Esophagus muscularis mucosa (tissue), 4 donors: ENCODE measurements at regions not wholly inside any gene's neighbourhood (a gene's known extent, or its start where the extent isn't known, plus 50 kb on each side); places are given as distances from the start of the nearest gene placed in this dataset.

ENCODE experiments used
- DNase-seq: peaks from one replicate; pipeline ENCODE4 v3.0.0-alpha.2; 2017; ENCODE audit errors: extremely low spot score
- H3K27ac ChIP-seq, 4 donors: fragments of 200-600 bp; sonication (generic); replicated peaks in 1 of 4; 1 replicate in 3 of 4; 2 replicates in 1 of 4; pipeline ENCODE4 v1.5.1; 2016 to 2019; ENCODE audit warnings: mild to moderate bottlenecking in 1 of 4
- H3K27me3 ChIP-seq, 4 donors: fragments of 200-600 bp; sonication (generic); one replicate each; pipeline versions ENCODE4 v1.5.1 to v1.6.0; 2016 to 2019
- H3K36me3 ChIP-seq, 4 donors: fragments of 200-600 bp; sonication (generic); one replicate each; pipeline ENCODE4 v1.5.1; 2016 to 2019
- H3K4me1 ChIP-seq, 4 donors: fragments of 200-600 bp; sonication (generic); one replicate each; pipeline ENCODE4 v1.5.1; 2016 to 2019
- H3K4me3 ChIP-seq, 4 donors: fragments of 200-600 bp; sonication (generic); 1 replicate in 2 of 4; 2 replicates in 2 of 4; pipeline ENCODE4 v1.5.1; 2016 to 2019; ENCODE audit warnings: mild to moderate bottlenecking in 4 of 4, moderate library complexity in 1 of 4
- H3K9me3 ChIP-seq, 4 donors: fragments of 200-600 bp; sonication (generic); 1 replicate in 3 of 4; 2 replicates in 1 of 4; pipeline ENCODE4 v1.5.1; 2016 to 2019
- CTCF ChIP-seq, 3 experiments: fragments of 200-600 bp in 2 of 3; fragments of 450-650 bp in 1 of 3; sonication (generic) in 2 of 3; IDR thresholded peaks; one replicate each; pipeline ENCODE4 v1.5.1; 2017 to 2019; ENCODE audit warnings: antibody characterized with exemption in 3 of 3, mild to moderate bottlenecking in 2 of 3, moderate library complexity in 1 of 3
- EP300 ChIP-seq: sonication (generic); formaldehyde crosslinking; IDR thresholded peaks from one replicate; pipeline ENCODE4 v1.6.1; 2017; ENCODE audit warnings: antibody characterized with exemption
- POLR2A ChIP-seq: fragments of 450-650 bp; IDR thresholded peaks from one replicate; pipeline ENCODE4 v1.6.1; 2017; ENCODE audit warnings: antibody characterized with exemption, moderate library complexity, mild to moderate bottlenecking, low read depth
- POLR2AphosphoS5 ChIP-seq, 2 donors: sonication (generic); formaldehyde crosslinking; IDR thresholded peaks; one replicate each; pipeline ENCODE4 v1.6.1; 2017; ENCODE audit warnings: antibody characterized with exemption in 2 of 2
- WGBS: methylation state at CpG from one replicate; pipeline ENCODE4 v1.1.5; 2018; 5-methylcytosine and 5-hydroxymethylcytosine counted together
- intact Hi-C: fragments of 100-400 bp; cut with DNase I; formaldehyde crosslinking; loops from one replicate; pipeline ENCODE4 v1.15.1; 2023

GRCh38 chr10:118523775-118524174, 71.7 kb downstream of the PRLHR start:
- no peaks in the 10 kb centered on the region for H3K4me1 ChIP-seq
- no peak overlapping the region for H3K4me3 ChIP-seq
- no peaks in the 10 kb centered on the region for H3K27me3 ChIP-seq
- no peak for TF ChIP-seq POLR2AphosphoS5 (IDR thresholded peaks at IDR 0.05)
- TF ChIP-seq POLR2A, result no peak
- TF ChIP-seq CTCF (IDR thresholded peaks at IDR 0.05), result no peak
- no peak for TF ChIP-seq EP300
- no peaks in the 10 kb centered on the region for H3K36me3 ChIP-seq
- H3K9me3 ChIP-seq, result peaks cover 0 to 5% (median 0%) of the 10 kb centered on the region in 4 donors
- DNase-seq, result no peak
- 74% methylated on average over 2 of the region's 2 CpGs for WGBS
- intact Hi-C loops, result no loop called here
- no peak overlapping the region for H3K27ac ChIP-seq

- 62% methylated on average over 2 of the region's 2 CpGs for WGBS
- H3K9me3 ChIP-seq, result peaks cover 0 to 11% (median 2%) of the 10 kb centered on the region in 4 donors
These were observed 72.5 kb downstream of the PRLHR start for GRCh38 chr10:118522791-118523498.

GRCh38 chr10:118521415-118522117, 73.9 kb downstream of the PRLHR start:
- H3K4me1 ChIP-seq, result no peaks in the 10 kb centered on the region
- TF ChIP-seq CTCF (IDR thresholded peaks at IDR 0.05) (no peak), POLR2AphosphoS5 (IDR thresholded peaks at IDR 0.05) (no peak), POLR2A (no peak), EP300 (no peak)
- peak; percentile 47 for DNase-seq
- H3K4me3 ChIP-seq, result no peak overlapping the region
- H3K9me3 ChIP-seq, result peaks cover 0 to 18% (median 3%) of the 10 kb centered on the region in 4 donors
- no peak overlapping the region for H3K27ac ChIP-seq
- no peaks in the 10 kb centered on the region for H3K36me3 ChIP-seq
- intact Hi-C loops, result no loop called here
- no peaks in the 10 kb centered on the region for H3K27me3 ChIP-seq
- 88% methylated on average over 5 of the region's 5 CpGs for WGBS

More at GRCh38 chr10:118522791-118523498, 72.5 kb downstream of the PRLHR start:
- no peak for TF ChIP-seq POLR2A
- no peak for TF ChIP-seq EP300
- no peak for TF ChIP-seq CTCF (IDR thresholded peaks at IDR 0.05)
- TF ChIP-seq POLR2AphosphoS5 (IDR thresholded peaks at IDR 0.05), result no peak
- intact Hi-C loops, result no loop called here
- H3K36me3 ChIP-seq, result no peaks in the 10 kb centered on the region
- no peaks in the 10 kb centered on the region for H3K27me3 ChIP-seq
- no peak overlapping the region for H3K27ac ChIP-seq
- no peak for DNase-seq
- H3K4me1 ChIP-seq, result no peaks in the 10 kb centered on the region
- H3K4me3 ChIP-seq, result no peak overlapping the region

- Histone ChIP-seq H3K27me3 (no peaks in the 10 kb centered on the region), H3K9me3 (peaks cover 0 to 18% (median 3%) of the 10 kb centered on the region in 4 donors), H3K36me3 (no peaks in the 10 kb centered on the region), H3K4me3 (no peak overlapping the region), H3K4me1 (no peaks in the 10 kb centered on the region), H3K27ac (no peak overlapping the region)
- DNase-seq, result peak; percentile 53
- intact Hi-C loops, result no loop called here
- TF ChIP-seq POLR2AphosphoS5 (IDR thresholded peaks at IDR 0.05), result no peak
- TF ChIP-seq POLR2A, result no peak
- TF ChIP-seq EP300, result no peak
- TF ChIP-seq CTCF (IDR thresholded peaks at IDR 0.05), result no peak
- WGBS, result 80% methylated on average over 6 of the region's 6 CpGs
These were observed 75.2 kb downstream of the PRLHR start for GRCh38 chr10:118520116-118520742.
